ENCODE measurements at regions not wholly inside any gene's neighbourhood (a gene's known extent, or its start where the extent isn't known, plus 50 kb on each side); places are given as distances from the start of the nearest gene placed in this dataset.
"Not testable (repeated sequence)": the region's sequence is repeated elsewhere in the genome, so short reads cannot be mapped to it uniquely, and the experiment has no call there.

- DNase-seq, result no peak
Observed at GRCh38 chr2:186306754-186307153, 179.3 kb upstream of the ZC3H15 start.

- no peak for DNase-seq
Observed at GRCh38 chr2:186307871-186308270, 178.2 kb upstream of the ZC3H15 start.

GRCh38 chr2:186308347-186308746 lies 177.7 kb upstream of the ZC3H15 start:
- DNase-seq, result no peak

GRCh38 chr2:186309901-186310300 lies 176.2 kb upstream of the ZC3H15 start:
- no peak for DNase-seq

- no peak for DNase-seq
Observed at GRCh38 chr2:186319105-186319504, 167.0 kb upstream of the ZC3H15 start.

- DNase-seq, result no peak
Observed at GRCh38 chr2:186325827-186326535, 160.1 kb upstream of the ZC3H15 start.

- no peak for DNase-seq
Observed at GRCh38 chr2:186327251-186327868, 158.7 kb upstream of the ZC3H15 start.

- no peak for DNase-seq
Observed at GRCh38 chr2:186328838-186329237, 157.2 kb upstream of the ZC3H15 start.

GRCh38 chr2:186330050-186330449 lies 156.0 kb upstream of the ZC3H15 start:
- DNase-seq, result no peak

GRCh38 chr2:186339716-186340115 lies 146.3 kb upstream of the ZC3H15 start:
- no peak for DNase-seq

- no peak for DNase-seq
Observed at GRCh38 chr2:186342029-186342428, 144.0 kb upstream of the ZC3H15 start.

- no peak for DNase-seq
Observed at GRCh38 chr2:186345745-186346144, 140.3 kb upstream of the ZC3H15 start.

- no peak for DNase-seq
Observed at GRCh38 chr2:186346216-186346615, 139.8 kb upstream of the ZC3H15 start.

- no peak for DNase-seq
Observed at GRCh38 chr2:186347472-186347871, 138.6 kb upstream of the ZC3H15 start.

GRCh38 chr2:186348200-186348599 lies 137.9 kb upstream of the ZC3H15 start:
- DNase-seq, result no peak

- DNase-seq, result no peak
Observed at GRCh38 chr2:186349508-186349907, 136.6 kb upstream of the ZC3H15 start.

GRCh38 chr2:186354160-186354559 lies 131.9 kb upstream of the ZC3H15 start:
- DNase-seq, result not testable (repeated sequence)

- no peak for DNase-seq
Observed at GRCh38 chr2:186365406-186365805, 120.7 kb upstream of the ZC3H15 start.

- DNase-seq, result no peak
Observed at GRCh38 chr2:186379052-186379451, 107.0 kb upstream of the ZC3H15 start.

GRCh38 chr2:186380805-186381204 lies 105.3 kb upstream of the ZC3H15 start:
- DNase-seq, result no peak

- no peak for DNase-seq
Observed at GRCh38 chr2:186381573-186381972, 104.5 kb upstream of the ZC3H15 start.

GRCh38 chr2:186382932-186383331 lies 103.1 kb upstream of the ZC3H15 start:
- DNase-seq, result no peak

GRCh38 chr2:186384226-186384625 lies 101.8 kb upstream of the ZC3H15 start:
- DNase-seq, result no peak

- DNase-seq, result not testable (repeated sequence)
Observed at GRCh38 chr2:186385638-186386201, 100.3 kb upstream of the ZC3H15 start.

Data from CD4-positive, alpha-beta T cell treated with Interferon alpha-2 for 1 hour (primary cell).